Esophagus mucosa (tissue), 1 donor: ENCODE measurements at regions not wholly inside any gene's neighbourhood (a gene's known extent, or its start where the extent isn't known, plus 50 kb on each side); places are given as distances from the start of the nearest gene placed in this dataset.
"Not testable (repeated sequence)": the region's sequence is repeated elsewhere in the genome, so short reads cannot be mapped to it uniquely, and the experiment has no call there.

Source experiments
- ATAC-seq: fragments of 200-7000 bp; cut with Tn5 transposase; one replicate; pipeline ENCODE4 v1.9.1; 2020
- donor health status: DM: yes; HTN: yes; CAD: no.

- no peak for ATAC-seq
Measured at GRCh38 chr18:78425019-78425412, 554.6 kb upstream of the SALL3 start.

DNA sequence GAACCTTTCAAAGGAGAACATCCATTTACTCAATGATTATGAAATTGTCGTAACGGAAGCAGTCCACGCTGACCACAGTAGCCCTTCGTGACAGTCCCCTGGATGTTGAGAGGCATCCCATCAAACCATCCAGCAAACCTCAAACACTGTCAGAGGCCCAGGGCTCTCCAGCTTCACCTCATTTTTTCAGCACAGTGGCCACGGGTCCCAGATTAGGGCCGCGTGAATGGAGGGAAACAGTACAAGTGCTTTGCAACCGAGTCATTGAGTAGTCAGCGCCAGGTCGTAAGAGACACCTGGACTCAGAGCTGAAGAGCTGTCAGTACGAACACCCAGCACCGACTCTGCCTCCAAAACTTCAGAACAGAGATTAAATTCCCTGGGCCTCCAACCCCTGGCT, 552.5 kb upstream of the SALL3 start:
- ATAC-seq = no peak

DNA sequence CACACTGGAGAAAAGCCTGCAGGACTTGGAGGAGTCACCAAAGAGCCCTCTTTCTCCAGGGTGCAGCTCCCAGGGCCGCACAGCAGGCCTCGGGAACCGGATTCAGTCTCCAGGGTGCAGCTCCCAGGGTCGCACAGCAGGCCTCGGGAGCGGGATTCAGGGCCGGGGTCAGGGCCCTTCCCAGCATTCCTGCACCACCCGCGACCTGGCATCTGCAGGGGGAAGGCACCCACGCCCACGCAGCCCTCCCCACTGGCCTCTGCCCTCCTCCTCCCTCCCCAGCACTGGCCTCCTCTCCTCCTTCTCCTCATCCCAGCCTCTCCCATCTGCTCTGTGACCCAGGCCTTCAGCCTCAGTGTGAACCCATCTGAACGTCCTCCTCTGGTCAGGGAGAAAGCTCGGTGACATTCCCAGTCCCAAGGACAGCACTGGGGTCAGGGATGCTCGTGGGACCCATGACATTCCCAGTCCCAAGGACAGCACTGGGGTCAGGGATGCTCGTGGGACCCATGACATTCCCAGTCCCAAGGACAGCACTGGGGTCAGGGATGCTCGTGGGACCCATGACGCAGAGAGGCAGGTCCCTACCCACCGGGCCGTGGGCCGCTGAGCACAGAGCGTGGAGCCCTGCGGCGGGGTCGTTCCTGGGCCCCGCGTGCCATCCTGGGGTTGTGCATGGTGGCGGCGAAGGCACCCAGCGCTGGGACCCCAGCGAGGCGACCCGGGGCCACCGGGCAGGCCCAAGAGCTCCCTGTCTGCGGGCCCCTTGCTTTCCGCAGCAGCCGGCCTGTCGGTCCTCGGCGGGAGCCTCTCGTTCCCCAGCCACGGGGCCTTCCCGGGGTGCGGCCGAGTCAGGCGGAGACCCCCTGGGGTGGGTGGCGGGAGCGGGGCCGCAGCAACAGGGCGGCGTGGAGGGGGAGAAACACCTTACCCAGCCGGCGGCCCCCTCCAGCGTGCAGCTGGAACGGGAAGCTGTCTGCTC, 550.2 kb upstream of the SALL3 start:
- ATAC-seq = peak; percentile 22

GRCh38 chr18:78430131-78430758, 549.4 kb upstream of the SALL3 start:
- ATAC-seq = no peak

GRCh38 chr18:78431606-78432005, 548.0 kb upstream of the SALL3 start:
- ATAC-seq = no peak

- no peak for ATAC-seq
Measured at GRCh38 chr18:78433562-78433961, 546.1 kb upstream of the SALL3 start.

DNA sequence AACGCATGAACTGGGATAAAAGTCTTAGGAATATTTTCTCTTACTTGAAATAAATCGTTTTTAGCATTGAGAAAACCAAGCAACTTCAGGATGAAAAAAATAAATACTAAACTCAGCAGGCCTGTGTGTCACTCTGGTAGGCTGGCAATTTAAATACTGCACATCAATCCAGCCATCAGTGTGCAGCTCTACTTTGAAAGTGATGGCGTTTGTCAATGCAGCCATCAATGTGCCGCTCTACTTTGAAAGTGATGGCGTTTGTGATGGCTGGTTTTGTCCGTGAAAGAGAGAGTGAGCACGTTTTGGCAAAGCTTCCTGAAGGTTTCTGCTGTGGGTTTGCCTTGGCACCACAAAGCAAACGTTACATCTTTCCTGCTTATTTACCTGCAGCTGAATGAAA, 543.5 kb upstream of the SALL3 start:
- no peak for ATAC-seq

DNA sequence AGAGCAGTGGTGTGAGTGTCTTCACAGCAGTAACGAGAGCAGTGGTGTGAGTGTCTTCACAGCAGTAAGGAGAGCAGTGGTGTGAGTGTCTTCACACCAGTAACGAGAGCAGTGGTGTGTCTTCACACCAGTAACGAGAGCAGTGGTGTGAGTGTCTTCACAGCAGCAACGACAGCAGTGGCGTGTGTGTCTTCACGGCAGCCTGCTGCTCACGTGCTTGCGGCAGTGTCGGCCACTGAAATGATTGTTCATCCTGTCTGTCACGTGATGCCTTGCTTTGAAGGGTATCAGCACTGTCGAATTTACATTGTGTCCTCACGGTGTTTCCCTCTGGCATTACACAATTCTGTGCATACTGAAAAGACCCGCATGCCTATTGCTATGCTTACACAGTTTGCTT, 541.4 kb upstream of the SALL3 start:
- ATAC-seq = not testable (repeated sequence)

GRCh38 chr18:78445880-78446279, 533.7 kb upstream of the SALL3 start:
- ATAC-seq = no peak

DNA sequence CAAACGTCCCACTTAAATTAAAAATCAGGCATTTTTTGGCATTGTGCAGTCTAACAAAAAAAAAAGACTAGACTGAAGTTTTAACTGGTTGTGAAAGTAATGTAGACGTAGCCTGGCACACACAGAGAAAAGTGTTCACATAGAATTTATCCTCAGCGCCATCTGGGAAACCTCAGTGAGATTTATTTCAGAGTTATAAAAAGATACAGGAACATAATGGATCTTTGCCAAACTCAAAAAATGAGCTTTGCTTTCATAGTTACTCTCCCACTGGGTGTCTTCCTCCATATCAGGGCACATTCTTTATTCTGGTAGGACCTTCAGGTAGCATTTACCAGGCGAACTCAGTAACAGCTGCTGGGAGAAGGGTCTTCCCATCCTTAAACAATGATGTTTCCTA, 532.4 kb upstream of the SALL3 start:
- ATAC-seq = no peak

- ATAC-seq = peak; percentile 31
Measured at GRCh38 chr18:78448106-78448505, 531.5 kb upstream of the SALL3 start.

DNA sequence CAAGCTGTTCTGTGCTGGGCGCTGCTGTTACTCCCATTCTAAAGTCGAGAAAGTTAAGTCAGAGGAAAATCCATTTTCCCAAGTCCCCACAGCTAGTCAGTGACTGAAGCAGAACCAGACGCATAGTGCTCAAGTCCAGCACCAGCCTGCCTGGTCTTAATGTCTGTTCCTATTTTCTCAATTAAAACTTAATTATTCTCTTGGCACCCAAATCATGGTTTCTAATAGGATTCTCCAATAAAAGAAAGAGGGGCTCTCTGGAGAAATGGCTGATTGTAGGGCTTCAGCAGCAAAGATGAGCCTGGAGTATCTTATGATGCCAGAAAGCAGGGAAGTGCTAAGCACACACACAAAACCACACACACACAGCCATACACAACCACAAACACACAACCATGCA, 531.0 kb upstream of the SALL3 start:
- ATAC-seq = no peak

DNA sequence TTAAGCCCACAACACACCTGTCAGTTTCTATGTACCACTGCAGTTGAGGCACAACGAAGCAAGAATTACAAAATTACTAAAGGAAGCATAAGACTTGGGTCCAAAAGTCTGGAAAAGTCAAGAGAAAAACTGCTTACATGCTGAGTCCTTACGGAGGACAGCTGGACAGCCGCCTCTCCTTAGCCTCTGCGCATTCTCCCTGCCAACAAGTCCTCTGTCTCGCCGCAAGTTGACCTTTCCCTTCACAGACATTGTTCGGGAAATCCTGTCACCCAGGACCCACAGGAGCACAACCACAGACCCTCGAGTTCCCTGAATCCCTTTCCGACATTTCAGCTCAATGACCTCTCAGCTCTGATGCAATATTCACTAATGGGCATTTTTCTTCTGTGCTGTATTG, 525.4 kb upstream of the SALL3 start:
- no peak for ATAC-seq

GRCh38 chr18:78455386-78455785, 524.2 kb upstream of the SALL3 start:
- no peak for ATAC-seq

GRCh38 chr18:78457011-78457410, 522.6 kb upstream of the SALL3 start:
- ATAC-seq = no peak

- ATAC-seq = no peak
Measured at GRCh38 chr18:78457731-78458130, 521.9 kb upstream of the SALL3 start.

DNA sequence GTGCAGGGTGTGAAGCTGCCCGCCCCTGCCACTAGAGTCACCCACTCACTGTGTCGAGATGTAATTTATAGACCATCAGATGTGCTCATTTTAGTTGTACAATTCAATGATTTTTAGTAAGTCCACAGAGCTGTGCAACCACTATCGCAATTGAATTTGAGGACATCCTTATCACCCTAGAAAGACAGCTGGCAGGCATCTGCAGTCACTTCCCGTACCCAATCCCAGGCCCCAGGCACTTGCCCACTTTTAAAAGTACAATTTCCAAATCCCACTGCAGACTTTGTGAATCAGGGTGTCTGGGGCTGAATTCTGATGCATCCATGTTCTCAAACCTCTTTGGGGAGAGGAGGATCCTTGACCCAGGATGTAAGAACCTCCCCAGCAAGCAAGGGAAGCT, 521.3 kb upstream of the SALL3 start:
- no peak for ATAC-seq

DNA sequence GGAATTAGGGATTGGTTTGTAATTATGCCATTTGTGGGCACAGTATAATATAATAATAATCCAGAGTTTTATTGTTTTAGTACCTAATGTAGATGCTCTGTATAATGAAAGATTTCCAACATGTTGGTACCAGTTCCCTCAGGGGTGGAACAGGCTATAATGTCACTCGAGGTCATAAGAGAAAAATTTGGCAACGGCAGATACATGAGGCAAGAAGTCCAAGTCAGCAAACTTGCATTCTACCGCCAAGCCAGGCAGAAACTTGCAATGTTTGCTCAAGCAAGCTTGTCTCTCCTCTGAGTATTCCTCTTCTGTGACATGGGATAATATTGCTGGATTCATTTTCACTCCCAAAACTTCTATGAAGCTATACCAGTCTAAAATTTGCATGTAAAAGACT, 520.0 kb upstream of the SALL3 start:
- peak; percentile 87 for ATAC-seq

GRCh38 chr18:78460558-78460957, 519.1 kb upstream of the SALL3 start:
- no peak for ATAC-seq

DNA sequence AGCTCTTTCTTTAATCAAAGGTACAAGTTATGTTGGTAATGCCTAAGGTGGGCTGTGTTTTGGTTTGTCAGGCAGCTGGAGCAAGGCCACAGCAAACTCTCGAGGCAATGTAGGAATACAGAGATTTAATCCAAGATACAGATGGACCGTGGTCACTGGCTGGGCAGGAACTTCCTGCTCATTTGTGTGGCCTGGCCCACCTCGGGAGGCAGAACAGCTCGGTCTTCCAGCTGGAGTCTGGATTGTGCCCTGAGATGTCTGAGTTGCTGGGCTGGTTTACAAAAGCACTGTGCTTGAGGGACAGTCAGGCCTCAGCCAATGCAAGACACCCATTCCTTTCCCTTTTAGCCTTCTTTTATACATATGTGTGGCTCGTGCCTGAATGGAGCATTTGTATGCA, 506.1 kb upstream of the SALL3 start:
- no peak for ATAC-seq

GRCh38 chr18:78477840-78478239, 501.8 kb upstream of the SALL3 start:
- ATAC-seq = no peak

DNA sequence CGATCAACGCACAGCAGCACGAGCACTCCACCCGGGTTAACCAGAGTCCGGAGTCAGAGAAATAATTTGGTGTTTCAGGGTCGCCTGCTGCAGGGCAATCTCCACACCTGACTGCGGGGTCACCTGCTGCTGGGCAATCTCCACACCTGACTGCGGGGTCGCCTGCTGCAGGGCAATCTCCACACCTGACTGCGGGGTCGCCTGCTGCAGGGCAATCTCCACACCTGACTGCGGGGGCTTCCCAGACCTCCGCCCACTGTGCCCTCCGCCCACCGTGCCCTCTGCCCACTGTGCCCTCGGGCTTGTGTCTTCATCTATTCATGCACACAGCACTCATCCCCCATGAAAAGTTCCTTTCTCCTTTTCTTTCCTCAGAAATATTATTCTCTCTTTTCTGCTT, 500.2 kb upstream of the SALL3 start:
- no peak for ATAC-seq

- no peak for ATAC-seq
Measured at GRCh38 chr18:78480262-78481054, 499.2 kb upstream of the SALL3 start.
